Activated naive CD4-positive, alpha-beta T cell treated with anti-CD3 and anti-CD28 coated beads, Interleukin-2, amount 50 U/mL, for 72 hours (primary cell): ENCODE measurements at regions not wholly inside any gene's neighbourhood (a gene's known extent, or its start where the extent isn't known, plus 50 kb on each side); places are given as distances from the start of the nearest gene placed in this dataset.

Source experiments
- ATAC-seq, 2 donors: fragments of 150-1000 bp; cut with Tn5 transposase; 2 replicates each; pipeline ENCODE4 v1.10.0; 2021; ENCODE audit warnings: mild to moderate bottlenecking in 2 of 2, moderate library complexity in 2 of 2
- DNase-seq, 2 donors: peaks; one replicate each; pipeline ENCODE4 v3.0.0; 2021 to 2022; ENCODE audit warnings: low spot score in 2 of 2
- H3K27ac Mint-ChIP-seq, 2 donors: one replicate each; pipeline ENCODE4 v1.8.0; 2022; ENCODE audit warnings: mild to moderate bottlenecking in 2 of 2, mixed read lengths in 2 of 2
- H3K36me3 Mint-ChIP-seq, 2 donors: one replicate each; pipeline ENCODE4 v1.8.0; 2022; ENCODE audit warnings: mixed read lengths in 2 of 2
- H3K9me3 Mint-ChIP-seq, 2 donors: one replicate each; pipeline ENCODE4 v1.8.0; 2022; ENCODE audit warnings: mixed read lengths in 2 of 2

- ATAC-seq (no peak), DNase-seq (no peak)
- H3K27ac Mint-ChIP-seq: no peak overlapping the region
- H3K36me3 Mint-ChIP-seq: no peaks in the 10 kb centered on the region
- no peaks in the 10 kb centered on the region for H3K9me3 Mint-ChIP-seq
Observed at GRCh38 chr9:69987457-69987856, 56.2 kb upstream of the MAMDC2 start.

DNA sequence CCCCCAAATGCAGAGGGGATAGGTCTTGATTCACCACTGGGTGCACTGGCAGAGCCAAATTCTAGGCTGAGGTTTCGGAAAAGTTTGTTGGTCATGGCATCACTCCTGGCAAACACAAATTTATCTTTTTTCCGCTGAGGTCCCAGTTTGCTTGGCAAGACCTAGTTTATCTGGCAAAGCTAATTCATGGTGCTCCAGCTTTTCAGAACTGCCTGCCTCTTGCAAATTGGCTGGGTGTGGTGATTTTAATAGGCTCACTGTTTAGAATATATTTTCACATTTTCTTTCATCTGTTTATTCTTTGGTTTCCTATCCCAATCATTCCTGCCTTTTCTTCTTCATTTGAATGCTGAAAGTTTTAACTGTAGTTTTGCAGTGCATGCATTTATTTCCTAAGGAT, 50.5 kb upstream of the MAMDC2 start:
- Mint-ChIP-seq H3K9me3 (no peaks in the 10 kb centered on the region), H3K27ac (no peak overlapping the region), H3K36me3 (no peaks in the 10 kb centered on the region)
- DNase-seq: no peak
- no peak for ATAC-seq
